Gastroesophageal sphincter (tissue), 3 donors: ENCODE measurements at regions not wholly inside any gene's neighbourhood (a gene's known extent, or its start where the extent isn't known, plus 50 kb on each side); places are given as distances from the start of the nearest gene placed in this dataset.

Experiments
- CTCF ChIP-seq, 4 experiments: fragments of 200-600 bp in 2 of 4; fragments of 450-650 bp in 2 of 4; sonication (generic) in 1 of 4; IDR thresholded peaks; one replicate each; pipeline ENCODE4 v1.5.1; 2017 to 2019; ENCODE audit warnings: antibody characterized with exemption in 4 of 4, mild to moderate bottlenecking in 2 of 4, moderate library complexity in 2 of 4
- EP300 ChIP-seq: sonication (generic); formaldehyde crosslinking; IDR thresholded peaks from one replicate; pipeline ENCODE4 v1.6.1; 2017; ENCODE audit warnings: antibody characterized with exemption, mild to moderate bottlenecking
- POLR2A ChIP-seq, 2 donors: fragments of 450-650 bp; IDR thresholded peaks; one replicate each; pipeline ENCODE4 v1.6.1; 2017; ENCODE audit warnings: antibody characterized with exemption in 2 of 2, mild to moderate bottlenecking in 2 of 2, moderate library complexity in 1 of 2

DNA sequence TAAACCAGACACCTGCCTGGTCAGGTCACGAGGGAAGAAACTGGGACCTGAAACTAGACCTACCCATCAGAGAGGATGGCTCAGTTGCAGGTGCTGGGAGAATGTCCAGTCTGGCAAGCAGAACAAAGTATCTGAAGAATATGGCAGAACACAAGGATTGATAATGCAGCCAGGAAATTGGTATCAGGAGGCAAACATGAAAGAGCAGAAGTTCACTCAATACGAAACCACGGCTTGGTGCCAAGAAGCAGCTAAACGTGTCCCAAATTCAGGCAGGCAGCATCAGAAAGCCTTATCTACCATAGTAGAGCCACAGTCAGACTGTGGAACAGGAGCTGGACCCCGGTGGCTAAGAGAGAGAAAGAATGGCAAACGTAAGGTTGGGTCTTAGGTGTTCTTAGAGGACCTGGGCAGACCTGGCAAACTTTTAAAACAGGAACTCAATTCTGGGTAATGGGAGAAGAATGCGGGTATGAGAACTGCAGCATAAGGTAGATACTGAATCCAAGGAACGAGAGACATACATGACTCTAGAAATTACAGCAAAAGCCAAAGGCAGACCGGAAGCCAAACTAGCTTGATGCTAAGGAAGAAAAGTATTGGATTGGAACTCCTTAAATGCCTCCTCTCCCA is 169.0 kb upstream of the NECTIN3 start:
- TF ChIP-seq CTCF (IDR thresholded peaks at IDR 0.05) (no peak), POLR2A (IDR thresholded peaks at IDR 0.05) (no peak), EP300 (no peak)
